SW480 (cell line): ENCODE measurements at regions not wholly inside any gene's neighbourhood (a gene's known extent, or its start where the extent isn't known, plus 50 kb on each side); places are given as distances from the start of the nearest gene placed in this dataset.
"Not testable (repeated sequence)": the region's sequence is repeated elsewhere in the genome, so short reads cannot be mapped to it uniquely, and the experiment has no call there.

Experiments
- DNase-seq: peaks from one replicate; pipeline ENCODE4 v3.0.0-alpha.2; 2016; ENCODE audit warnings: low spot score

DNA sequence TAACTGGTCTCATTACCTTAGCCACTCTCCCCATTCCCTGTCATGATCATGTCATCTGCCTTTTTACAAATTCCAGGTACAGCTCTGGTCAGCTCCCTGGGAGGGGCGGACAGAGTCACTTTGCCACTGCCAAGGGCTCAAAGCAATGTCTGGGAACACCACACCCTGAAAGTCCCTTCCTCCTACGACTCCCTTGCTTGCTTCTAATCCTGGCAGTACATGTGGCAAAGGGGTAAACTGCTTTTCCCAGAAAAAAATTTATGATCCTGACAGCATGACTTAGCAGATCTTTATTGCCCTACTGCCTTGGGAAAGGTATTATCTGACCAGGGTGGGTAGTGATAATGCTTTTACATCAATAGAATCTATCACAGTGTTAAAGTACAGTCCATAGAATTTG is 376.0 kb upstream of the PDE3A start:
- no peak for DNase-seq

DNA sequence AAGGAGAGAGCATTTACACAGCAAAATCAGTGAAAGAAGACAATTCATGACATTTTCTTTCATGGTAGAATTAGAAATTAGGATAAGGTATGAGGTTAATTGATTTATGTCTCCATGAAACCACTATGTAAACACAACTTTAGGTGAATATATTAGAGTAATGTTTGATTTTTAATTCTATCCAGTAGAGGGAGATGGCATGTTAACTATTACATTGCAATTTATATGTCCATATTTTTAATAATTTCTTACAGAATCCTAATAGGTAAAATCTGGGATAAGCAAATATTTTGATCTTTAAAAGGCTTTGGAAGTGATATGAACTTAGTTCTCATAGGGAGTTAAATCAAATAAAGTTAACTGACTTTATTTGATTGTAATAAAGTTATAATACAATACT is 373.4 kb upstream of the PDE3A start:
- no peak for DNase-seq

DNA sequence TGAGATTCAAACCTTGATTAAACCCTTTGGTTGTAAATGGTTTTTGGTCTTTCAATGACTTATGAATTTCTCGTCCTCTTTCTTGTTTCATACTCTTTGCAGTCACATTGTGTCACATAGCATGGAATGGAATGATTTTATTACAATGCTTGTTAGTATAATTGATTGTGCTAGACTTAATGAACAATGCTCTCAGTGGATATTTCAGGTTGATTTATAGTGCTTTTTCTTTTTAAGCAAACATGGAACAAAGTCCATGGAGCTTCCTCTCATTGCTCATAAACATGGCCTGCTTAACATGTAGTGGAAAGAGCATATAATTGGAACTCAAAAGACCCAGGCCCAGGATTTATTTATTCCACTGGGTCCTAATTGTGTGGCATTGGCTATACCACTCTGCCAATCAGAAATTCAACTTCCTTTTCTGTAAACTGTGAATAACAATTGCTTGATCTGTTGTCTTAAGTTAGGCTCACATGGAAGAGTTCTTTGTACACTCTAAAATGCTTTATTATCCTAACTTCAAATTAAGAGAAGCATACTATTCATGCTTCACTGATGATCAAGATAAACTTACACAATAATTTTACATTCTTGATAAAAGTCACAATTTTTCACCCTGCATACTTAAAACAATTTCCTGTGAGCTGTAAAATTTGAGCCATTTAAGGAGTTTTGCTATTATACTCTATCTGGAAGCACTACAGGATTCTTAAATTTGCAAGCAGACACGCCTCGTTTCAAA is 370.5 kb upstream of the PDE3A start:
- no peak for DNase-seq

DNA sequence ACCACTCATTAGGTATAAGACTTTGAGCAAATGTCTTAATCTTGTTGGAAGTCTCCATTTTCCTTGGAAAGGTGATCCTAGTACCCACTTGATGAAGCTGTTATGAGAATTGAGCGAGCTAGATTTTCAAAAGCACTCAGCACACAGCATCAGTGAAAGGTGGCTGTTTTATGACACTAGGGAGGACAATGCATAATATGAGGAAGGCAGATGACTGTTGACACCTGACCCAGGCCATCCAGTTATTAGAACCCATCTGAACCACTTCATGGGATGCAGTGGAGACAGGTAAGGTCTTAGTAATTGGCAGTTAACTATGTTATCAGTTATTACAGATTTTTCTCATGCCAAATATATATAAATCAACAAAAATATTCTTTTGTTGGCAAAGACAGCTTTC is 369.9 kb upstream of the PDE3A start:
- no peak for DNase-seq

DNA sequence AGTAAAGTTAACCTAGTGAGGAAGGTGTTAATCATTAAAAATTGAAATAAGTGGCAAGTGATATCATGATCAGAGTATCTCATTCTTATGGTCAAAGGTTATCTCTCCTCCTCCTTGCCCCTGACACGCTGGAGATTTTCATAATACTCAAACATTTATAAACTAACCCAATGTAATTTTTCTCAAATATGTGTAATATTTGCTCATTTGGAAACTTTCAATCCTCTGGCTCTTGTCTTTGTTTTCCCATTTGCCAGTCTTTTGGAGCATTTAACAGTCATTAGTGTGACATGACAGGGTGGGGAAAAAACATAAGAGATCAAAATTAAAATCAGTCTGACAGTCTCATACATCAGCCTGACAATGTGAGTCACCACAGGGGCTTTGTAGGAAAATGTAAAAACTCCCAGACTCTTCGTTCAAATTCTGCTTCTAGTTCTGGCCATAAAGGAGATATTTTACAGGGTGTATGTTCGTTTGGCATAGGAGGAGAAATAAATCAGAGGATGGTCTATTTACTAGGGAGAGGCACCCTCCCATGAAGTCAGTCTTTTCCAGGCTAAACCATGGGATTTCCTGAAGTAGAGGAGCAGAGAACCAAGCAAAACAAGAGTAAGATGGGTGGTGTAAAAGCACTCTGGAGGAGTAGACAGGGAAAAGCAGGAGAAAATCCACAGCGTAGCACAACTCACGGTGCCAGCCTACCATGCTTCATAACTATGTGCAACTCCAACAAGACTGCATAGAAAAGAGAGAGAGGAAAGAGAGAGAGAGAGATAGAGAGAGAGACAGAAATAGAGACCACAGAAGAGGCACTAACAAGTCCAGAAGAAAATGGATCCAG is 369.2 kb upstream of the PDE3A start:
- DNase-seq: no peak

DNA sequence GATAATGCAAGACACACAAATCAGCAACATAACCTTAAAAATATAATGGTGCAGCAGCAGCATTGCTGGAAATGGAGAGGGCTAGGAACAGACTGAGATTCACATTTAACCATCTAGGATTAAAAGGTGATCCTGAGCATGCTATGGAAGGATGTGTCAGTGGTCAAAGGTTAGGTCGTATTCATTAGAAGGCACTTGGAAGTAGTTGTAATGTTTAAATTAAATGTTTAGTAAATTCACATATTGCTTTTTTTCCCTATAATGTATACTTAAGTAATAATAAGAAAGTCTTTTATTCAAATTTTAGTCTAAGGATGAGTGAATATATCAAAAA is 368.6 kb upstream of the PDE3A start:
- no peak for DNase-seq

DNA sequence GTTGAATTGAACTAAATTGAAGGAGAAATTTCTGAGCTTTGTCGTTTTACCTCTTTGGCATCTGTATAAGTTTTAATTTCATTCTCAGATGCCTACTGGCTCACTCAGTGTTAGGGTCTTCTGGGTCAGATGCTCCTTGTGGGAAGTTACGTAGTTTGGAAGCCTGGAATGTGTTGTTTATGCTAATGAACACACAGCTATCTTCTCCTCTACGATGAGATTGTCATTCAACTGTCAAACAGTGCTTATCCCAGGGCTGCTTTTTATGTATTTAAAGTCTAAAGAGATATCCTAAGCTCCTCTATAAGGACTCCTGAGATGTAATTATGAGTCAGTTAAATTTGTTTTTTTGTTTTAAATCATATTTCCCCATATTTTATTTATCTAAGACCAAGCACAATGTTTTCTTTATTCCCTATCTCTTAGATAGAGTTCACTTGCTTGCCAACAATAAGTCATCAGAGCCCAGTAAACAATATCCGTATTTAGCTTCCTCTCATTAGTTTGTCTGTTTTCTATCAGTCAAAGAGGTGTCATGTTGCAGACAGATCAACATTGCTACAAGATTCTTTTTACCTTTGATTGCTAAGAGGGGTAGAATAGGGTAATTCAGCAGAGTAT is 368.0 kb upstream of the PDE3A start:
- DNase-seq: no peak

DNA sequence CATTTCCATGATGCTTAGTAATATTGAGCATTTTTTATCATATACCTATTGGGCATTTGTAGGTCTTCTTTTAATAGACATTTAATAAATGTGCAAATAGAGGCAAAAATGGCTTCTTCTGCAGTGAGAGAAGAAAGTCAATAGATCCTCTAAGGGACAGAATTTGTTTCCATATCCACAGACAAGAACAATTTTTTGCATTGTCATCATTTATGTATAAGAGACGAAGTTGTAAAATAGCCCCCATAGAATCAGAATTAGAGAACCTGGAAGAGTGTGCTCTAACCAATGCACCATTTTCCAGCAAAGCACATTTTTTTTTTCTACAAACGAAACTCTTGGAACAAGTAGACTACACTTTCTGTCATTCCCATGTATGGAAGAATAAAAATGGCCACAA is 365.1 kb upstream of the PDE3A start:
- DNase-seq: no peak

DNA sequence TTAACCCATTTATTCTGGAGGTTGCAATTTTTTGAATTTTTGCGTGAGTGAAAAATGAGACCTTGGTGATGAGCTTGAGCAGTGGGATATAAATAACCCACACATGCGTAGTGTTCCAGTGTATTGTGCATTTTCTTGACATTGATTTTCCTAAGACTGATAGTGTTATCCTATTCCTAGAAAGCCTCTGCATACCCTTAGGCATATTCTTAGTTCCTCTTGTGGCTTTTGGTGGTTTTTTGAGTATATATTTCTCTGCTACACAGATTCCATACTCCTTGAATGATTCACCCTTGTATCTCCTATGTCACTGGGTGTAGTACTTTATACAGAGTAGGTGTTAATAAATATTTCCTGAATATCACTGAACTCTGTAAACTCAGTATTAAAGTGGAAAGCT is 363.4 kb upstream of the PDE3A start:
- no peak for DNase-seq

DNA sequence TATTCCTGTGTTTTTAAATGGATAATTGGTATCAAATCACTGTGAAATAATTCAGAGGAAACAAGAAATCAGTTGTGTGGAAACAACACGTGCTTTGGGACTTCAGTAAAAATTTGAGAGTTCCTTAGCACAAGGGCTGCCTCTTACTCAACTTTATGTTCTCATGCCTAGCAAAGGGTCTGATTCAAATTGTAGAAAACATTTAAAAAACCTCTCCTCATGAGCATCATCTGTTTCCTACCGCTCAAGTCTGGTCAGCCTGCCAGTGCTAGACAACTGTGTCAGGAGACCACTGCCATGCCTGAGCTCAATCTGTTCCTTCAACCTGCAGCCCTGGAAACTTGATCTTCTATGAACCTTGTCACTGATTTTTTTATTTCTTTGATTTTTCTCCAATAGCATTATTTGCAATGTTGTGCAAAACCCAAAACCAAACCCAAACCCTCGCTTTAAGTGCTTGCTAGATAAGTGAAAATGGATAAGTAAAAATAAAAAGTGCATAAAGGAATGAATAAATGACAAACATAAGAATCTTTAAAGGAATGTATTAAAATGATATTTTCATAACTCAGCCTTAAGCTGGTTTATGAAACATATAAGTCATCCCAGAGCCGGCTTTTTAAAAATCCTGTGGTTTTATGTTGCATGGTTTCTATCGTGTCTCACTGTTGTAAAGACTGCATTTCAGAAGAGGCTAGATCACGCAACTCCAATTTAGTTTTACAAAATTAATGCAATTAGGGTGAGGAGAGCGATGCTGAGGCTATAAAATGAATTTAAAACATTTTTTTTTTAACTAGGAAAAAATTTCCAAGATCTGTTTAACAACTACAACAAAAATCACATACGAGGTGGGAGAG is 361.2 kb upstream of the PDE3A start:
- DNase-seq: no peak

DNA sequence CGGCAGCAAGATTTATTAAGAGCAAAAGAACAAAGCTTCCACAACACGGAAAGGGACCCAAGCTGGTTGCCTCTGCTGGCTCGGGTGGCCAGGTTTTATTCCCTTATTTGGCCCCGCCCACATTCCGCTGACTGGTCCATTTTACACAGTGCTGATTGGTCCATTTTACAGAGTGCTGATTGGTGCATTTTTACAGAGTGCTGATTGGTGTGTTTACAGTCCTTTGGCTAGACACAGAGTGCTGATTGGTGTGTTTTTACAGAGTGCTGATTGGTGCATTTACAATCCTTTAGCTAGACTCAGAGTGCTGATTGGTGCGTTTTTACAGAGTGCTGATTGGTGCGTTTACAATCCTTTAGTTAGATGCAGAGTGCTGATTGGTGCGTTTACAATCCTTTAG is 358.4 kb upstream of the PDE3A start:
- DNase-seq: not testable (repeated sequence)

DNA sequence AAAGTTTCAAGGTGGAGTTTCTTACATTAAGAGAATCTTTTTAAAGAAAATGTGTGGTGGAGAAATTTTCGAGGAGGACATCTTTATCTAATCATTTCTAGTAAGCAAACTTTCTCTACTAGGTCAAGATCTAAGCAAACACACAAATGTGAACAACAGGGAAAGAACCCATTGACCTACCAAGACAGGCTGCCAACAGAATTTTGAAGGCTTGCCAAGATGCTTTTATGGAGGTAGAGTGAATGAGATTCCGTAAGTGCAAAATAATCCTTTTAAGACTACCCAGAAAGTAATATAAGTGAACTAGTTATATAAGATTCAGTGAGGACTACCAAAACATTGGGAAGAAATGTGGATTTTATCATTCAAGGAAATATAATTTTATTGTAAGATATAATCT is 357.1 kb upstream of the PDE3A start:
- DNase-seq: no peak

DNA sequence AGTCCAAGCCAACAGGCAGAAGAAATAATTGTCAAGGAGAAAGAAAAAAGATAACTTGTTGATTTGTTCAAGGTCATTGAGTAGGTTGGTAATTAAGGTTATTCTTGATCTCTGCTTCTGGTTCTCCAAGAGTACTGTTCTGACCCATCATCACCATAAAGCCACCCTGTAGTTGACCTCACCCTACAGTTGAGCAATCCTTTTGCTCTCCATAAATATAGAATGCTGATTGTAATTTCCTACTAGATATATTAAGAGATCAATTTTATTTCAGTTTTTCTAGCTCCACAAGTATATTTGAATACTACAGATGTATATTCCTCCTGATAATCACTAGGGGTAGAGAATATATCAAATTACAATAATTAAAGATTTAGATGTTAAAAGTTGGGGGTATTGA is 350.5 kb upstream of the PDE3A start:
- no peak for DNase-seq

DNA sequence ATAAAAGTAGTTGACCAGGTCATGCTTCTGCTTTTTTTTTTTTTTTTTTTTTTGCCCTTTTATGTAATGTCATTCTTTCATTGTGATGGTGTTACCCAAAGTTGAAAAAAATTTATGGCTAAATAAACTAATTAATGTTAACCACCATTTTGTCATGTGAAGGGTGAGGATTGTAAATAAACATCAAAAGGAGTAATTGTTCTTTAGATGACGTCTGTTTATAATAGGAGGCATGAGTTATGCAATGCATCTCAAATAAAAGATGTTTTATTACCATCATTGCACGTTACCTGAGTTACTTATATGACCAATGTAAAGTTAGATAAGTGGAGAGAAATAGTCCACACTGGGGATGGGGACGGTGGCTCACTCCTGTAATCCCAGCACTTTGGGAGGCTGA is 349.9 kb upstream of the PDE3A start:
- peak; percentile 90 for DNase-seq

DNA sequence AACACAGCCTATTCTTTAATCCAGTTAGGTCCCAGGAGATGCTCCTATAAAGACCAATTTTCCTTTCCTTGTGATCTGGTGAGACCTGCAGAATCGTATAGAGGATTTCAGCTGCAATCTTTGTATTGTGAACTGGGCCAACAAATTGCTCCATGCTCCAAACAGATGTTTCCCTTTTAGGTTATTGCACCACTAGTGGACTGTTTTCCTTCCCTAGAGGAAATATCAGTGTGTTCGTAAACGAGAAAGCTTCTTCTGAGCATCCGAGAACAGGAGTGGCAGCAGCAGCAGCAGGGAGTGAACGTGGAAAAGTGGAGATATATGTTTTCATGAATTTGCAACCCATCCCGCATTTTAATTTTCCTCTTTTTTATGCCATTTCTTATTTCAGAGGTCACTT is 344.1 kb upstream of the PDE3A start:
- no peak for DNase-seq

DNA sequence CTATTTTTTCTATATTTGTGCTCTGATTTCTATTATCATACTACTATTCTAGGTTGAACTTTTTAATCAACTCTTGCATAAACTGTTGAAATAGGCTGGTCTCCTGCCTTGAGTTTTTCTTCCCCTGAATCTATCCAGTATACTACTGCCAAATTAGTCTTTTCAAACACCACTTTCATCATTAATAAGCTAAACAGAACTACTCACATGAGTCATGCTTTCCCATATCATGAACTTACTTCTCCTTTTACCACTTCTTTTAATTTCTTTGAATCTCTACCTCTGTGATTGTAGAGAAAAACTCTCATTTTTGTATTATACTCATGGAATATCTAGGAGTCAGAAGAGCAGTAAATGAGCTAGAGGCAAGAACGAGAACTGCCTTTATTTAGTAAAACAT is 340.3 kb upstream of the PDE3A start:
- no peak for DNase-seq

DNA sequence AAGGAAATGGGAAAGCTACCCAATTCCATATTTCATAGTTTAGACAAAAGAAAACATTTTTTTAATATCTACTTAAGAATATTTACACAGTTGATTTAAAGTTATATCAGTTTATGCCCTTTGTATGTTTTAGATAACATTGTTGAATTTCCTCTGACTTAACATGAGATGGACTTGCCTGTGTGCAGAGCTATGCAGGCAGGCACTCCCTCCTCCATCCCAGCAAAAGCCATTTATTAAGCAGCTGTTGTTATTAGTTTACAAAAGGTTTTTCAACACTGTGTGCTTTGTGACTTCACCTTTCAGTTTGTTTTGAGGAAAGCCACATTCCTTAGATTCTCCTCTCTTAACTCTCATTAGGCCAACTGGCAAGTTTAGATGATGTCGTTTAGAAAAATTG is 337.5 kb upstream of the PDE3A start:
- no peak for DNase-seq

DNA sequence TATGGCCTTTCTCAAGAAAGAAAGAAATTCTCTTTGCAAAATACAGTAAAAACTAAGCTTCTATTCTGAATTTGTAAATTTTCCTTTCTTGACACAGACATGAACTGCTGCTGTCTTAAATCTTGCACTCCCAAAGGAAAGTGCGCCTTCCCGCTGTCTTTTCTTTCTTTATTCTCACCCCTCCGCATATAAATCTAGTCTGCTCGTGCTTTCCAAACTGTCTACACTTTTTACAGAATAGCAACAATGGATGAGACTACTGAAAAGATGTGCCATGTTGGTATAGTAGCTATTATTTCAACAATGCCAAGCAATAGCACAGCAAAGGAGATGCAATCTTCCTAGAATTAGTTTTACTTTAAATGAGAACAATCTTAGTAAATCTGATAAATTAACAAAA is 328.8 kb upstream of the PDE3A start:
- no peak for DNase-seq

DNA sequence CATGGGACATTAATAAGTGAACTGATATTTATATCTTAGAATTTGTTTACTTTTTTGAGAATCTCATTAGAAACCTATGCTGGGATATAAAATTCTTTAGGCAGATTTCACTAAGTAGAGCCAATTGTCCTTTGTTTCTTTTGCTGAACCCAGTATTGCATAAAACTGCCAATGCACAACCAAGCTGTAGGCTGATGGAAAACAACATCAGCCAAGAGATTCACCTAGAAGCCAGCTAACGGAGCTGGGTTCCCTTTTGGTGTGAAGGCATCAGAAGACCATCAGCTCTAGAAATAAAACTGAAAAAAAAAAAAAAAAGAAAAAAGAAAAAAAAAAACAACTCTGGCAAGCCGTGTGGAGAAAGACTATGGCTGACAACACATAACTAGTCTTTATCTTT is 328.2 kb upstream of the PDE3A start:
- DNase-seq: no peak

DNA sequence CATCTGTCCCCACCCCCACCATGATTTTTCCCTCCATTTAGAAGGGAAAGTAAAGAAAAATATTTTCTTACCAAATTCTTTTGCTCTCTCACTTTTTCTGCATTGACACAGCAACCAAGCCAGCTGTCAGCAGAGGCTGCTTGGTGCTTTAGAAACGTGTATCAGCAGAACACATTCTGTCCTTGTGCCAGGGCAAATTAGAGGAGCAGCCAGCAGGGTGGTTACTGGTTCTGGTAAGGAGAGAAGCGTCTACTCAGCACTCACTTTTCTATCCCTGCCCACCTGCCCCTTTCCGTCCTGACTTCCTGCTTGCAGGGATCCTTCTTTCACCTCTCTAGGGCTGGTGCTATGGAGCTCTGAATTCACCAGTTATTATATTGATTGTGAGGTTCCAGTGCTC is 327.5 kb upstream of the PDE3A start:
- no peak for DNase-seq

DNA sequence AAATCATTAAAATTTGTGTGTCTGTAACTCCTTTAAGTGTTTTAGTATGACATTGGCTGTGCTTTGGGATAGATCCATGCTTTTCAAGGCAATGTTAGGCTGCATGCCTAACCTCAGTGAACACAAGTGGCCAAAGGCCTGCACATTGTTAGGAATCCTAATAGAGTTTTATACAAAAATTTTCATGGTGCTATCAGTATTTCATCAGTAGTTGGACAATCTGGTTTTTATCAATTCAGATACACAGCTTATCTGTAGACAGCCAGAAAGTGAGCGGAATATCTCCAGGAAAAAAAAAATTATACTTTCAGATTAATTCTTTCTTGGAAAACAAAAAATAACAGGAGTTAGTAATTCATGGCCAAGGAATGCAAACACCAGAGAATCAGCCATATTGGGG is 324.0 kb upstream of the PDE3A start:
- DNase-seq: no peak

DNA sequence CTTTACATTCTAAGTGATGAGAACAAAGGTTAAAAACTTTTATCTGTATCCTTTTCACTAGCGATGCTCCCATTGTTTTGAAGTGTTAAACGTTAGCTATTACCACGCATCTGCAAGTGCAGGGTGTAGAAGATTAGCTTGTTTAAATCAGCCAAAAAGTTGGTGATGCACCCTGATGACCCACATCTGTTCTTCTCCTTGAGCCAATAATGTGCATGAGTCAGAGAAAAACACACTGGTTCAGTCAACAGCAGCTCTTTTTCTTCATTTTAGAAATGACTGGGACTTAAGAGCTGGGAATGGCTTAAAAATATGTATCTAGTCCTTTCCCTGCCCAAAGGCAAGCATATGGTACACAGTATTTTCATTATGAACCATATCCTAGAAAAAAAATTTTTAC is 323.5 kb upstream of the PDE3A start:
- no peak for DNase-seq

DNA sequence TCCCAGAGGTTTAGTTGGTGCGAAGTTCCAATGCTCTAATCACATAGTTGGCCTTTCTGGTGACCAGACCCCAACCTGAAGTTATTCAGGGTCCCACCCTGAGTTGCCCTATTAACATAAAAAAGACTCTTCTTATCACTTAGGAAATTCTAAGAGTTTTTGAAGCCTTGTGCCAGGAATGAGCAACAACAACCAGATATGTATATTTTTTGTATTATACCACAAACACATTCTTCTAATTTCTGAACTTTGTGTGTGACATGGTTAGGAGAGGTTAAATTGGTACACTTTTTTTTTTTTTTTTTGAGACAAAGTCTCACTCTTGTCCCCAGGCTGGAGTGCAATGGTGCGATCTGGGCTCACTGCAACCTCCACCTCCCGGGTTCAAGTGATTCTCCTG is 320.4 kb upstream of the PDE3A start:
- DNase-seq: no peak
